HG03280 (cell line): ENCODE measurements at regions not wholly inside any gene's neighbourhood (a gene's known extent, or its start where the extent isn't known, plus 50 kb on each side); places are given as distances from the start of the nearest gene placed in this dataset.
"Not testable (repeated sequence)": the region's sequence is repeated elsewhere in the genome, so short reads cannot be mapped to it uniquely, and the experiment has no call there.

Source experiments
- ATAC-seq: cut with Tn5 transposase; IDR thresholded peaks from one replicate; pipeline ENCODE4 v1.9.1; 2021; ENCODE audit warnings: mild to moderate bottlenecking, moderate library complexity; ENCODE audit not compliant: unreplicated experiment

DNA sequence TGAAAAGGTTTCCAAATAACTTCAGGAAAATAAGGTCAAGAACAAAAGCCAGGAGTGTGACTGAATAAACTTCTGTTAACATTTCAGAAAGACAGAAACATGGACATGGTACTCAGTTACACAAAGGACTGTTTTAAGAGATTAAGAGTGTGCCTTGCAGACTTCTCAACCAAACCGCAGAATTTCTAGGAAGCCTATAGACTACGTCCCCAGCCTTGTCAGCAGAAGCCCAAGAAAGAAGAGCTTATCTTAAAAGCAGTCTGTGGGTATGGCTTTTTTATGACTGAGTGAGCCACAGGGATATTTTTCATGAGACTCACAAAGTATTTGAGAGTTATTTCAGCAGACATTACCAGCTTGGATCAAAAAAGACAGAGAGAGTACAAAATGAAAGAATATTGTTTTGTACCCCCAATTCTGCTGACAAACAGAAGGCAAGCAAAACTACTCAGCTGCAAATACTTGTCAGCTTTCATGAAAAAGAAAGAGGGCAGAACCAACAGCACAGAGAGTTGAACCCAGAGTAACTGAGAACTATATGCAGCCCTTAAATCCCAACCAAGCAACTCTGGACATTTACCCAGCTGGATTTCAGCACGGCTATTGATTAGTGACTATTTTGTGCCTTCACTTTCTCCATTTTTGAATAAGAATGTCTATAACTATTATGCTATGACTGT, 711.0 kb upstream of the CTNND2 start:
- no peak for ATAC-seq

DNA sequence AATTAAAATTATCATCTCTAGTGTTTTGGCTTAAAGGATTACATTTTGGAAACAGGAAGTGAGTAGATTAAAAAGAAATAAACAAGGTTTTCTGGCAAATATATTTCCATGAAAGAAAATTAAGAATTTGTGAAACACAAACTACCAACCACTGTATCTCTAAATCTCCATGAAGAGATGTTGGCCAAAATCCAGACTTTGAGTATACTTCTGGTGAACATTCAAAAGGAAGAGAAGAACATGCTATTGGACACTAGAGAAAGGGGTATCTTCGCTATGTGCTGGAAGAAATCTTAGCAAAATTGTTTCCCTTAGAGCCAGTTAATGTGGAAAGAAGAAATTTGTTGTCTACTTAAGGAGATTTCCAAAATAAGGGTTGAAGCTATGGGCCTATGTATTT, 710.4 kb upstream of the CTNND2 start:
- no peak for ATAC-seq

DNA sequence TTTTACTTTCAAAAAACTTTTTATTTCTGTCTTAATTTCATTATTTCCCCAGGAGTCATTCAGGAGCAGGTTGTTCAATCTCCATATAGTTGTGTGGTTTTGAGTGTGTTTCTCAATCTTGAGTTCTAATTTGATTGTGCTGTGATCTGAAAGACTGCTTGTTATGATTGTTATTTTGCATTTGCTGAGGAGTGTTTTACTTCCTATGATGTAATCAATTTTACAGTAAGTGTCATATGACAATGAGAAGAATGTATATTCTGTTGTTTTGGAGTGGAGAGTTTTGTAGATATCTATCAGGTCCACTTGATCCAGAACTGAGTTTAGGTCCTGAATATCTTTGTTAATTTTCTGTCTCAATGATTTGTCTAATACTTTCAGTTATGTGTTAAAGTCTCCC, 706.9 kb upstream of the CTNND2 start:
- no peak for ATAC-seq

GRCh38 chr5:12607817-12608216, 703.6 kb upstream of the CTNND2 start:
- ATAC-seq = not testable (repeated sequence)

DNA sequence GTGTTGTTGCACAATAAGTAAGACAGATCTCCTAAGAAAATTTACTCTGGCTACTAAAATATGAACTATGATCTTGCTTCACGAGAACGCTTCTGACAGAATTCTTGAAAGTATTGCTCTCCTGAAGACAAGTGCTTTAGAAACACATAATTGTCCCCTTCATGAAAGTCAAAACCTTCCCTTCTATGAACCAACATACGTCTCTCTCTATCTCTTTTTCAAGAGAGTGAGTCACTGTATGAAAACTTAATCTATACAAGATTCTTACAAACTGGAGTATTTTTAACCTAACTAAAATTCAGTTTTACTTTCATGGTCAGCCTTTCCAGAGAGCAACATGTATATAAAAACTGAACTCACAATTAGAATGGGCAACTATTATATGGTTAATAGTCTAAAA, 688.0 kb upstream of the CTNND2 start:
- no peak for ATAC-seq

GRCh38 chr5:12586406-12586805, 682.2 kb upstream of the CTNND2 start:
- ATAC-seq = no peak

DNA sequence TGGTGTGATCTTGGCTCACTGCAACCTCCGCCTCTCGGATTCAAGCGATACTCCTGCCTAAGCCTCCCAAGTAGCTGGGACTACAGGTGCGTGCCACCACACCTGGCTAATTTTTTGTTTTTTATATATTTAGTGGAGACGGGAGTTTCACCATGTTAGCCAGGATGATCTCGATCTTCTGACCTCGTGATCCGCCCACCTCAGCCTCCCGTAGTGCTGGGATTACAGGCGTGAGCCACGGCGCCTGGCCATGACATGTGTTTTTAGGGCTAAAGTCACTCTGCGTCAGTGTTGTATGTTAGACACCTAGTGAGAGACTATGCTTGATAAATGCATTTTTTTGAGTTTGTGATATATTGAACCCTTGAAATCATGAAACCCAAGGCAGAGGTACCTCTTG, 674.6 kb upstream of the CTNND2 start:
- not testable (repeated sequence) for ATAC-seq

GRCh38 chr5:12576953-12577352, 672.7 kb upstream of the CTNND2 start:
- ATAC-seq = not testable (repeated sequence)

DNA sequence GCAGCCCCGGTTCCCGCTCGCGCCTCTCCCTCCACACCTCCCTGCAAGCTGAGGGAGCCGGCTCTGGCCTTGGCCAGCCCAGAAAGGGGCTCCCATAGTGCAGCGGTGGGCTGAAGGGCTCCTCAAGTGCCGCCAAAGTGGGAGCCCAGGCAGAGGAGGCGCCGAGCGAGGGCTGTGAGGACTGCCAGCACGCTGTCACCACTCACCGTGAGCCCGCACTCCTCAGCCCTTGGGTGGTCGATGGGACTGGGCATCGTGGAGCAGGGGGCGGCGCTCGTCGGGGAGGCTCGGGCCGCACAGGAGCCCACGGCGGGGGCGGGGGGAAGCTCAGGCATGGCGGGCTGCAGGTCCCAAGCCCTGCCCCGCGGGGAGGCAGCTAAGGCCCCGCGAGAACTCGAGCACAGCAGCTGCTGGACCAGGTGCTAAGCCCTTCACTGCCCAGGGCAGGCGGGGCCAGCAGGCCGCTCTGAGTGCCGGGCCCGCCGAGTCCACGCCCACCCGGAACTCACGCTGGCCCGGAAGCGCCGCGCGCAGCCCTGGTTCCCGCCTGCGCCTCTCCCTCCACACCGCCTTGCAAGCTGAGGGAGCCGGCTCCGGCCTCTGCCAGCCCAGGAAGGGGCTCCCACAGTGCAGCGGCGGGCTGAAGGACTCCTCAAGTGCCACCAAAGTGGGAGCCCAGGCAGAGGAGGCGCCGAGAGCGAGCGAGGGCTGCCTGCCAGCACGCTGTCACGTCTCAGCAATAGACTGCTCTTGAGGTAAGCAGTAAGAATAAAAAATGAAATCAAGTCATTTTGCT, 670.2 kb upstream of the CTNND2 start:
- not testable (repeated sequence) for ATAC-seq

DNA sequence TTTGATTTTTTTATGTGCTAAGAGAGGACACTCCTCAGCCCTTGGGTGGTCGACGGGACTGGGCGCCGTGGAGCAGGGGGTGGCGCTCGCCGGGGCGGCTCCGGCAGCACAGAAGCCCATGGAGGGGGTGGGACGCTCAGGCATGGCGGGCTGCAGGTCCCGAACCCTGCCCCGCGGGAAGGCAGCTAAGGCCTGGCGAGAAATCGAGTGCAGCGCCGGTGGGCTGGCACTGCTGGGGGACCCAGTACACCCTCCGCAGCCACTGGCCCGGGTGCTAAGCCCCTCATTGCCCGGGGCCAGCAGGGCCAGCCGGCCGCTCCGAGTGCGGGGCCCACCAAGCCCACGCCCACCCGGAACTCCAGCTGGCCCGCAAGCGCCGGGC, 669.7 kb upstream of the CTNND2 start:
- ATAC-seq = not testable (repeated sequence)

GRCh38 chr5:12570688-12571087, 666.4 kb upstream of the CTNND2 start:
- ATAC-seq = no peak

DNA sequence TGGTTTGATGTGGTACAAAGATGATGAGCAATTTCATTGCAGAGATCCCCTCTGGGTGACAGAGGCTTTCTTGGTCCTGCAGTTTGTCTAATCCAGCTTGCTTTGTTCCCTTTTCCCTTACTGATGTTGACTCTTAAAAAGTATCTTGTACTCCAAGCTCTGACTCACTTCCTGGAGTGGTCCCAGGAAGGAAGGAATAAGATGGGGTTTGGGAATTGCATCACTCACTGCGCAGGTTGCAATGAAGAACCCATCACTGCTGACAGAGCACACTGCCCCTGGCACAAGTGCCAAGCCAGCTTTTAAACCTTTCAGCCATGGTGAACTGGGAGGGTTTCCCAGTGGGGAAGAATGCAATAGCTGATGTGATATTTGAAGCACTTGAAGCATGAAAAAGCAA, 662.2 kb upstream of the CTNND2 start:
- no peak for ATAC-seq

- no peak for ATAC-seq
Observed at GRCh38 chr5:12557012-12557411, 652.8 kb upstream of the CTNND2 start.

- no peak for ATAC-seq
Observed at GRCh38 chr5:12526113-12526512, 621.9 kb upstream of the CTNND2 start.

DNA sequence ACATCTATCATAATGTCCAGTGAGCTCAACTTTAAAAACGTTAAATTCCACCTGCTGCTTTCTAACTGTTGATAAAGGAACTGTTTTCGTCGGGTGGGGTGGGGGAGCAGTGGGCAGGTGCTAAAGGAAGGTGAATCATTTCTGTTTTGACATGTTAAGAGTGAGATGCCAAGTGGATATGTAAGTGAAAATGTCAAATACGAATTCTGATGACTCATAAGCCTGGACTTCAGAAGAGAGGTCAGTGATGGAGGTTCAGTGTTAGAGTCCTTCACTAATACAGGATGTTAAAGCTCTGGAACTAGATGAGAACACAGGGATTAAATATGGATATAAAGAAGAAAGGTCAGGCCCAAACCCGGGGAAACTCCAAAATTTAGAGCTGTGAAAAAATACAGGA, 617.9 kb upstream of the CTNND2 start:
- no peak for ATAC-seq

DNA sequence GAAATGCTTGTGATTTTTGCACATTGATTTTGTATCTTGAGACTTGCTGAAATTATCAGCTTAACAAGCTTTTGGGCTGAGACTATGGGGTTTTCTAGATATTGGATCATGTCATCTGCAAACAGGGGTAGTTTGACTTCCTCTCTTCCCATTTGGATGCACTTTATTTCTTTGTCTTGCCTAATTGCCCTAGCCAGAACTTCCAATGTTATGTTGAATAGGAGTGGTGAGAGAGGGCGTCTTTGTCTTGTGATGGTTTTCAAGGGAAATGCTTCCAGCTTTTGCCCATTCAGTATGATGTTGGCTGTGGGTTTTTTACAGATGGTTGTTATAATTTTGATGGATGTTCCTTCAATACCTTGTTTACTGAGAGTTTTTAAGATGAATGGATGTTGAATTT, 600.7 kb upstream of the CTNND2 start:
- ATAC-seq = not testable (repeated sequence)

GRCh38 chr5:12488161-12488560, 583.9 kb upstream of the CTNND2 start:
- no peak for ATAC-seq

- no peak for ATAC-seq
Observed at GRCh38 chr5:12480487-12480886, 576.2 kb upstream of the CTNND2 start.

- no peak for ATAC-seq
Observed at GRCh38 chr5:12477554-12477953, 573.3 kb upstream of the CTNND2 start.

GRCh38 chr5:12467799-12468198, 563.6 kb upstream of the CTNND2 start:
- ATAC-seq = no peak

GRCh38 chr5:12460493-12461261, 556.4 kb upstream of the CTNND2 start:
- no peak for ATAC-seq

DNA sequence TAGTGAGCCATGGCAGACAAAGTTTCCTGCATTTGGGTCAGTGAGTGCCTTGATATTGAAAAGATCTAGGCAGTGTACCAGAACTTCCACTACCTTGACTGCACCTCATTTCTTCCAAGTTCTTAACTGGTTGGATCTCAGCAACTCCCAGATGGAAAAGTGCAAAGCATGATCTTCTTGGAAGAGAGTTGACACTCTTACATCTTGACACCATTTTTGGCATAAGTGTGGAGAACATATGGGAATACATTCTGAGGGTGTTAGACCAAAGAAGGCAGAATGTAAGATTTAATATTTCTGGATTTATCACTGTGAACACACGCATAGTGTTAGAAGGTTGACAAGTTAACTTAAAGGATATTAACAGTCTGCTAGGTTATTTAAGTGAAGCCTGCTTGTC, 555.1 kb upstream of the CTNND2 start:
- ATAC-seq = no peak
